RWPE2 (cell line): ENCODE measurements at regions not wholly inside any gene's neighbourhood (a gene's known extent, or its start where the extent isn't known, plus 50 kb on each side); places are given as distances from the start of the nearest gene placed in this dataset.

Experiments
- ATAC-seq: fragments of 200-7000 bp; cut with Tn5 transposase; 3 replicates; pipeline ENCODE4 v1.9.1; 2021; ENCODE audit warnings: low read depth
- DNase-seq: peaks from one replicate; pipeline ENCODE4 v3.0.0-alpha.2; 2020; ENCODE audit warnings: low spot score
- H3K27ac ChIP-seq: fragments of 450-650 bp; 2 replicates; pipeline ENCODE4 v1.5.1; 2017; ENCODE audit warnings: mild to moderate bottlenecking; ENCODE audit not compliant: poor library complexity, severe bottlenecking
- H3K27me3 ChIP-seq: fragments of 250-450 bp; sonication (Bioruptor Pico); 2 replicates; pipeline ENCODE4 v1.5.1; 2021; ENCODE audit warnings: mild to moderate bottlenecking, moderate library complexity; ENCODE audit not compliant: insufficient read depth, poor library complexity, severe bottlenecking
- H3K36me3 ChIP-seq: fragments of 250-450 bp; sonication (Bioruptor Pico); 2 replicates; pipeline ENCODE4 v1.5.1; 2020; ENCODE audit warnings: low read depth, mild to moderate bottlenecking, moderate library complexity
- H3K4me1 ChIP-seq: fragments of 250-450 bp; sonication (Bioruptor Pico); 2 replicates; pipeline ENCODE4 v1.5.1; 2021; ENCODE audit warnings: mild to moderate bottlenecking, moderate library complexity; ENCODE audit not compliant: insufficient read depth, poor library complexity, severe bottlenecking
- H3K4me3 ChIP-seq: fragments of 250-450 bp; sonication (Bioruptor Pico); 2 replicates; pipeline ENCODE4 v1.5.1; 2021; ENCODE audit warnings: mild to moderate bottlenecking, moderate library complexity; ENCODE audit not compliant: severe bottlenecking
- H3K9me3 ChIP-seq: fragments of 250-450 bp; sonication (Bioruptor Pico); 2 replicates; pipeline ENCODE4 v1.5.1; 2021; ENCODE audit warnings: mild to moderate bottlenecking, moderate library complexity; ENCODE audit not compliant: severe bottlenecking
- CTCF ChIP-seq: fragments of 450-650 bp; IDR thresholded peaks from one replicate; pipeline ENCODE4 v1.5.1; 2017; ENCODE audit warnings: mild to moderate bottlenecking, moderate library complexity; ENCODE audit not compliant: poor library complexity, severe bottlenecking

GRCh38 chr4:67071641-67072040 lies 473.7 kb downstream of the CENPC start:
- Histone ChIP-seq H3K27me3 (no peaks in the 10 kb centered on the region), H3K9me3 (no peaks in the 10 kb centered on the region), H3K27ac (no peak overlapping the region), H3K4me1 (no peaks in the 10 kb centered on the region), H3K4me3 (no peak overlapping the region), H3K36me3 (no peaks in the 10 kb centered on the region)
- no peak for ATAC-seq
- DNase-seq: no peak
- no peak for TF ChIP-seq CTCF

- ATAC-seq: no peak
- H3K27ac ChIP-seq: no peak overlapping the region
- no peak for DNase-seq
- H3K9me3 ChIP-seq: no peaks in the 10 kb centered on the region
- H3K36me3 ChIP-seq: no peaks in the 10 kb centered on the region
- H3K4me3 ChIP-seq: no peak overlapping the region
- no peak for TF ChIP-seq CTCF
- no peaks in the 10 kb centered on the region for H3K4me1 ChIP-seq
- H3K27me3 ChIP-seq: no peaks in the 10 kb centered on the region
Measured at GRCh38 chr4:67055319-67055718, 490.0 kb downstream of the CENPC start.

DNA sequence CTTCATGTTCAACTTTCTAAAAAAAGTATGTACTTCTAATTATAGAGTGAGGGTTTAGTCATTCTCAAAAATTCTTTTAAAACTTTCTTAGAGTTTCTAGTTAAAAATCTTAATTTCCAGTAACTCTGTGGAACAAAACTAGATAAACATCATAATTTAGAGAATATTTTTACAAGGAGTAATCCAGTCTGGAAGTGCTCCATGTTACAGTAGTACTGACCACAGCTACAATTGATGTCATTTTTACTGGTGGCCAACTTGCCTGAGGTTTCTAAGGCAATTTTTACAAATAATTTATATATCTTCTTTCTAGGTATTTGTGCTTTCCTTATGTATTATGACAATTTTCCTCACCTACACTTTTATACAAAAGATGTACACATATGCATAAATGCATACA lies 490.4 kb downstream of the CENPC start:
- H3K9me3 ChIP-seq: no peaks in the 10 kb centered on the region
- H3K27ac ChIP-seq: no peak overlapping the region
- DNase-seq: no peak
- no peak for TF ChIP-seq CTCF
- no peaks in the 10 kb centered on the region for H3K36me3 ChIP-seq
- H3K4me1 ChIP-seq: no peaks in the 10 kb centered on the region
- H3K4me3 ChIP-seq: no peak overlapping the region
- no peaks in the 10 kb centered on the region for H3K27me3 ChIP-seq
- no peak for ATAC-seq

DNA sequence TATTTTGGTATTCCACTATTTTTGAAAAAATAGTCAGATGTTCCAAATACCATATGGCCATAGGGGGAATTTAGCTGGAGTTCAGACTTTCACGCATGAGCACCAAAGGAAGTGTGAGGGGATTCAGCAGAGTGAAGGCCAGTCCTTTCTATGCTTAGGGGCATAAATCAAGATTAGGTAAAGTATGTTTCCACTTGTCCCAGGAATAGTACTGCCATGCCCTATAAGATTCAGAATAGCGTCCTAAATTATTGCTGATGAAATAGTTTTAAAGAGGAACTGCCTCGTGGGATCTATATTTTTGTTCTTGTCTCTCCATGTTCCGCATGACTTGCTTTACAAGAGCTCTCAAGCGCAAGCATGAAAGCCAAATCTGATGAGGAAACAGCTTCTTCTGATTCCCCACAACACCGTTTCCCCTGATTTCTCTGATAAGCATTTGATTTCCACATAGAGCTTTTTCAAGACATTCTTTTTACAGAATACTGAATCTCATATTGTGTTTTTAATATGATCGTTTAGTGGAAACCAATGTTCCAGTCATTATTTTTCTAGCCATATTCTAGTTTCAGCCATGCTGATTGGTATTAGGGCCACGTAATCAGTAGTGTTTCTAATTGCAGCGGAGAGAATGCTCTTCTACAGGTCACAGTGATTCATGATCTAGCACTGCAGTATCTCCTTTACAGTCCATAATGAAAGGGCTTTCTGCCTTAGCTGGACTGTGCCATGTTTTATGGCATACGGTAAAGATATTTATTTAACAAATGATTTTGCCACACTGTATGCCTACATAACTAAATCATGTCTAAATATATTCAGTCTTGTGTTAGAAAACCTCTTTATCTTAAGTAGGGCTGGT lies 492.3 kb downstream of the CENPC start:
- no peak for TF ChIP-seq CTCF
- H3K27ac ChIP-seq: no peak overlapping the region
- DNase-seq (no peak), ATAC-seq (no peak)
- no peaks in the 10 kb centered on the region for H3K4me1 ChIP-seq
- H3K9me3 ChIP-seq: no peaks in the 10 kb centered on the region
- no peaks in the 10 kb centered on the region for H3K36me3 ChIP-seq
- H3K27me3 ChIP-seq: no peaks in the 10 kb centered on the region
- no peak overlapping the region for H3K4me3 ChIP-seq
